ENCODE measurements at regions not wholly inside any gene's neighbourhood (a gene's known extent, or its start where the extent isn't known, plus 50 kb on each side); places are given as distances from the start of the nearest gene placed in this dataset.

- no peaks in the 10 kb centered on the region for H3K36me3 ChIP-seq (ENCODE audit: insufficient read depth, low read length)
- H3K27me3 ChIP-seq (ENCODE audit: insufficient read depth, low read length), result no peaks in the 10 kb centered on the region
- no peak overlapping the region for H2AFZ ChIP-seq (ENCODE audit: low read length, unreplicated experiment)
Measured at GRCh38 chr10:57142925-57143576, 782.0 kb upstream of the ZWINT start.

GRCh38 chr10:57141708-57142107, 780.6 kb upstream of the ZWINT start:
- no peaks in the 10 kb centered on the region for H3K36me3 ChIP-seq (ENCODE audit: insufficient read depth, low read length)
- H3K4me3 ChIP-seq (ENCODE audit: low read depth, low read length), result no peak overlapping the region
- H3K4me1 ChIP-seq (ENCODE audit: control insufficient read depth, insufficient read depth, low read length, unreplicated experiment), result no peaks in the 10 kb centered on the region
- no peak overlapping the region for H3K27ac ChIP-seq (ENCODE audit: low read depth, low read length)
- H3K27me3 ChIP-seq (ENCODE audit: insufficient read depth, low read length), result no peaks in the 10 kb centered on the region
- H3K79me2 ChIP-seq (ENCODE audit: control insufficient read depth, insufficient read depth, low read length, unreplicated experiment), result no peaks in the 10 kb centered on the region
- no peak overlapping the region for H2AFZ ChIP-seq (ENCODE audit: low read length, unreplicated experiment)

More at GRCh38 chr10:57142925-57143576, 782.0 kb upstream of the ZWINT start:
- Histone ChIP-seq H3K79me2 (ENCODE audit: control insufficient read depth, insufficient read depth, low read length, unreplicated experiment) (no peaks in the 10 kb centered on the region), H3K4me1 (ENCODE audit: control insufficient read depth, insufficient read depth, low read length, unreplicated experiment) (no peaks in the 10 kb centered on the region), H3K4me3 (ENCODE audit: low read depth, low read length) (no peak overlapping the region), H3K27ac (ENCODE audit: low read depth, low read length) (no peak overlapping the region)

- no peak overlapping the region for H2AFZ ChIP-seq (ENCODE audit: low read length, unreplicated experiment)
- no peaks in the 10 kb centered on the region for H3K79me2 ChIP-seq (ENCODE audit: control insufficient read depth, insufficient read depth, low read length, unreplicated experiment)
- no peak overlapping the region for H3K4me3 ChIP-seq (ENCODE audit: low read depth, low read length)
- H3K36me3 ChIP-seq (ENCODE audit: insufficient read depth, low read length), result no peaks in the 10 kb centered on the region
- H3K27ac ChIP-seq (ENCODE audit: low read depth, low read length), result no peak overlapping the region
- no peaks in the 10 kb centered on the region for H3K27me3 ChIP-seq (ENCODE audit: insufficient read depth, low read length)
- no peaks in the 10 kb centered on the region for H3K4me1 ChIP-seq (ENCODE audit: control insufficient read depth, insufficient read depth, low read length, unreplicated experiment)
Measured at GRCh38 chr10:57119684-57120083, 758.6 kb upstream of the ZWINT start.

GRCh38 chr10:57113545-57113944, 752.5 kb upstream of the ZWINT start:
- no peak overlapping the region for H2AFZ ChIP-seq (ENCODE audit: low read length, unreplicated experiment)
- H3K4me3 ChIP-seq (ENCODE audit: low read depth, low read length), result no peak overlapping the region
- no peaks in the 10 kb centered on the region for H3K27me3 ChIP-seq (ENCODE audit: insufficient read depth, low read length)
- H3K27ac ChIP-seq (ENCODE audit: low read depth, low read length), result no peak overlapping the region
- H3K4me1 ChIP-seq (ENCODE audit: control insufficient read depth, insufficient read depth, low read length, unreplicated experiment), result no peaks in the 10 kb centered on the region
- no peaks in the 10 kb centered on the region for H3K79me2 ChIP-seq (ENCODE audit: control insufficient read depth, insufficient read depth, low read length, unreplicated experiment)
- no peaks in the 10 kb centered on the region for H3K36me3 ChIP-seq (ENCODE audit: insufficient read depth, low read length)

DNA sequence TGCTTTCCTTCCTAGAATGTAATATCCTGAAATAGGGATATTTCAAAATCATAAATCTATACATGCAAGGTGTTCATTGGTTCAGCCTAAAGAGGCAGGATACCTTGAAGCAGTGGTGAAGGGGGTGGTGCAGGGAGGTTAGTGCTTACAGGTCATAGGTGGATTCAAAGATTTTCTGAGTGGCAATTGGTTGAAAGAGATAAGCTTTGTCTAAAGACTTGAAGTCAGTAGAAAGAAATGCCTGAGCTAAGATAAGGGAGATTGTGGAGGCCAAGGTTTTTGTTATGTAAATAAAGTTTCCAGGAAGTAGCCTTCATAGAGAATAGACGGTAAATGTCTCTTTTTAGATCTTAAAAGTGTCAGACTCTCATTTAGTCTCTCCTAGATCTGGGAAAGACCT, 741.2 kb upstream of the ZWINT start:
- Histone ChIP-seq H3K4me1 (ENCODE audit: control insufficient read depth, insufficient read depth, low read length, unreplicated experiment) (no peaks in the 10 kb centered on the region), H3K79me2 (ENCODE audit: control insufficient read depth, insufficient read depth, low read length, unreplicated experiment) (no peaks in the 10 kb centered on the region), H3K4me3 (ENCODE audit: low read depth, low read length) (no peak overlapping the region), H3K27ac (ENCODE audit: low read depth, low read length) (no peak overlapping the region), H2AFZ (ENCODE audit: low read length, unreplicated experiment) (no peak overlapping the region), H3K36me3 (ENCODE audit: insufficient read depth, low read length) (no peaks in the 10 kb centered on the region), H3K27me3 (ENCODE audit: insufficient read depth, low read length) (no peaks in the 10 kb centered on the region)

DNA sequence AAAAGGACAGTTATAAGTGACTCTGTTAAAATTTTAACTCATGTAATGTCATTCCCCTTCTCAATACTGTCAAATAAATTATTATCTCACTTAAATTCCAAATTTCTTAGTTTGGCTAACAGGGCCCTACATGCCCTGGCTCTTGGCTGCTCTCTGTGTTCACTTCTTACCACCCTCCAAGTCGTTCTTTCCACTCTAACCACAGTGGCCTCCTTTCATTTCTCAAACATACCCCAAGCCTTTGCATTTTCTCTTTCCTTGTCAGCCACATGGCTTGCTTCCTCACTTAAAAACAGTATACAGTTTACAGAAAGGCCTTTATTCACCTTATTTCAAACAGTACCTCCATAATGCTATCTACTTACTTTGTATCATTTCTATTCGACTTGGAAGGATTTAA, 737.1 kb upstream of the ZWINT start:
- Histone ChIP-seq H2AFZ (ENCODE audit: low read length, unreplicated experiment) (no peak overlapping the region), H3K4me1 (ENCODE audit: control insufficient read depth, insufficient read depth, low read length, unreplicated experiment) (no peaks in the 10 kb centered on the region)

DNA sequence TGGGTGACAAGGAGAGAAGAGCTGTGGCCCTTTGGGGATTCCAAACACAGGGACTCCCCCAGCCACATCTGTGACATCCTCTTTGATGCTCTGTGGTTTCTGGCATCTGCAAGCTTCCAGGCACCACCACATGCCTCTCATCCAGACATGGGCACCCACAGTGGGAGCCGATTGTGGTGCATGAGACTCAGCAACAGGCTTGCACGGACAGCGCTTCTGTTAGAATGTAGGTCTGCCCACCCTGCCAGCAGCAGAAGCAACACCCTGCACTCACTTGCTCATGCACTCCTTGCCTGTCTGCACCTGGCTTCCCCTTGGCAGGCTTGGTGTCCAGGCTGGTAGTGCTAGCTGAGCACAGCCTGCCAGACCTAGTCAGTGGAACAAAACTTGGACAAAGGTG, 735.0 kb upstream of the ZWINT start:
- no peak overlapping the region for H3K27ac ChIP-seq (ENCODE audit: low read depth, low read length)
- no peaks in the 10 kb centered on the region for H3K79me2 ChIP-seq (ENCODE audit: control insufficient read depth, insufficient read depth, low read length, unreplicated experiment)
- no peaks in the 10 kb centered on the region for H3K4me1 ChIP-seq (ENCODE audit: control insufficient read depth, insufficient read depth, low read length, unreplicated experiment)
- no peak overlapping the region for H2AFZ ChIP-seq (ENCODE audit: low read length, unreplicated experiment)
- no peaks in the 10 kb centered on the region for H3K27me3 ChIP-seq (ENCODE audit: insufficient read depth, low read length)
- H3K36me3 ChIP-seq (ENCODE audit: insufficient read depth, low read length), result no peaks in the 10 kb centered on the region
- no peak overlapping the region for H3K4me3 ChIP-seq (ENCODE audit: low read depth, low read length)

More for the DNA sequence above, 737.1 kb upstream of the ZWINT start:
- H3K79me2 ChIP-seq (ENCODE audit: control insufficient read depth, insufficient read depth, low read length, unreplicated experiment), result no peaks in the 10 kb centered on the region
- no peaks in the 10 kb centered on the region for H3K36me3 ChIP-seq (ENCODE audit: insufficient read depth, low read length)
- no peaks in the 10 kb centered on the region for H3K27me3 ChIP-seq (ENCODE audit: insufficient read depth, low read length)
- no peak overlapping the region for H3K4me3 ChIP-seq (ENCODE audit: low read depth, low read length)
- H3K27ac ChIP-seq (ENCODE audit: low read depth, low read length), result no peak overlapping the region

DNA sequence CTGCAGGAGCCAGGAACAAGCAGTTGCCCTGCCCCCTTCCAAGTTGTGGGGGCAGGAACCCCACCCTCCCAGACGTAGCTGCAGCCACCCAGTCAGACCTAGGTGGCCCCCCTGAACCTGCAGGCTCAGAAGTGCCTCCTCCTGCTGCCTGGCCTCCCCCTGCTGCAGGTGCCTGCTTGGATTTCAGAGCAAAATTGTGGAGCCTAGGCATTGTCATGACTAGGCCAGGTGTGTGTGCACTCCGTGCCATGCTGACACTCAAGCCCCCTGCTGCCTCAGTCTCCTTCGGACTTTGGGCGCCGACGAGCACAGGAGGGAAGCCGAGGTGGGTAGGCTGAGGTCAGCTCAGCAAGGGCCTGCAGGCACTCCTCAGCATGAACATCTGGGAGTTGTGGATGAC, 733.9 kb upstream of the ZWINT start:
- no peaks in the 10 kb centered on the region for H3K27me3 ChIP-seq (ENCODE audit: insufficient read depth, low read length)
- H3K36me3 ChIP-seq (ENCODE audit: insufficient read depth, low read length), result no peaks in the 10 kb centered on the region
- no peak overlapping the region for H3K4me3 ChIP-seq (ENCODE audit: low read depth, low read length)
- no peaks in the 10 kb centered on the region for H3K4me1 ChIP-seq (ENCODE audit: control insufficient read depth, insufficient read depth, low read length, unreplicated experiment)
- no peak overlapping the region for H3K27ac ChIP-seq (ENCODE audit: low read depth, low read length)
- no peak overlapping the region for H2AFZ ChIP-seq (ENCODE audit: low read length, unreplicated experiment)
- no peaks in the 10 kb centered on the region for H3K79me2 ChIP-seq (ENCODE audit: control insufficient read depth, insufficient read depth, low read length, unreplicated experiment)

DNA sequence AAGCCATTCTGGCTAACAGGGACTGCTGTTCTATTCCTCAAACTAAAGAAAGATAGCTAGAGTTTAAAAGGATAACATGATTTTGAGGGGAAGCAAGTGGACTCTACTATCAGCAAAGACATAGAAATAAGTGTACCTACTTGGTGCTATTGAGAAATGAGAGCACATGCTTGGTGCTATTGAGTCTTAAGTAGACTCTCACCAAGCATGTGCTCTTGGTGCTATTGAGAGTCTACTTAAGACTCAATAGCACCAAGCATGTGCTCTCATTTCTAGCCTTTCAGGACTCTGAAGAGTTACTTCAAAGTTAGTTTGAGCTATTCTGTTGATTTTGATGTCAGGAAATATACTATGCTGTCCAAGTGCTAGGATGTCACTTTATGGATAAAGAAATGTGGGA, 733.0 kb upstream of the ZWINT start:
- no peak overlapping the region for H3K4me3 ChIP-seq (ENCODE audit: low read depth, low read length)
- no peak overlapping the region for H2AFZ ChIP-seq (ENCODE audit: low read length, unreplicated experiment)
- H3K27me3 ChIP-seq (ENCODE audit: insufficient read depth, low read length), result no peaks in the 10 kb centered on the region
- H3K4me1 ChIP-seq (ENCODE audit: control insufficient read depth, insufficient read depth, low read length, unreplicated experiment), result no peaks in the 10 kb centered on the region
- no peaks in the 10 kb centered on the region for H3K36me3 ChIP-seq (ENCODE audit: insufficient read depth, low read length)
- no peak overlapping the region for H3K27ac ChIP-seq (ENCODE audit: low read depth, low read length)
- H3K79me2 ChIP-seq (ENCODE audit: control insufficient read depth, insufficient read depth, low read length, unreplicated experiment), result no peaks in the 10 kb centered on the region

- no peak overlapping the region for H3K4me3 ChIP-seq (ENCODE audit: low read depth, low read length)
- no peaks in the 10 kb centered on the region for H3K36me3 ChIP-seq (ENCODE audit: insufficient read depth, low read length)
- H3K4me1 ChIP-seq (ENCODE audit: control insufficient read depth, insufficient read depth, low read length, unreplicated experiment), result no peaks in the 10 kb centered on the region
- no peak overlapping the region for H2AFZ ChIP-seq (ENCODE audit: low read length, unreplicated experiment)
- no peaks in the 10 kb centered on the region for H3K79me2 ChIP-seq (ENCODE audit: control insufficient read depth, insufficient read depth, low read length, unreplicated experiment)
- no peaks in the 10 kb centered on the region for H3K27me3 ChIP-seq (ENCODE audit: insufficient read depth, low read length)
- no peak overlapping the region for H3K27ac ChIP-seq (ENCODE audit: low read depth, low read length)
Measured at GRCh38 chr10:57053530-57053929, 692.5 kb upstream of the ZWINT start.

GRCh38 chr10:57049096-57049495, 688.0 kb upstream of the ZWINT start:
- Histone ChIP-seq H3K4me1 (ENCODE audit: control insufficient read depth, insufficient read depth, low read length, unreplicated experiment) (no peaks in the 10 kb centered on the region), H3K27ac (ENCODE audit: low read depth, low read length) (no peak overlapping the region), H3K27me3 (ENCODE audit: insufficient read depth, low read length) (no peaks in the 10 kb centered on the region), H3K36me3 (ENCODE audit: insufficient read depth, low read length) (no peaks in the 10 kb centered on the region), H3K4me3 (ENCODE audit: low read depth, low read length) (no peak overlapping the region), H2AFZ (ENCODE audit: low read length, unreplicated experiment) (no peak overlapping the region), H3K79me2 (ENCODE audit: control insufficient read depth, insufficient read depth, low read length, unreplicated experiment) (no peaks in the 10 kb centered on the region)

Measured in ACC112 (cell line).